WERI-Rb-1 (cell line): ENCODE measurements at regions not wholly inside any gene's neighbourhood (a gene's known extent, or its start where the extent isn't known, plus 50 kb on each side); places are given as distances from the start of the nearest gene placed in this dataset.

Source experiments
- DNase-seq: peaks from one replicate; pipeline ENCODE4 v3.0.0-alpha.2; 2020
- H3K27ac ChIP-seq: fragments of 250-450 bp; sonication (Bioruptor Pico); 2 replicates; pipeline ENCODE4 v1.5.1; 2020; ENCODE audit warnings: mild to moderate bottlenecking, moderate library complexity
- H3K27me3 ChIP-seq: fragments of 250-450 bp; sonication (Bioruptor Pico); 2 replicates; pipeline ENCODE4 v1.5.1; 2021; ENCODE audit warnings: mild to moderate bottlenecking, low read depth, moderate library complexity; ENCODE audit not compliant: insufficient read depth, severe bottlenecking
- H3K36me3 ChIP-seq: fragments of 250-450 bp; sonication (Bioruptor Pico); 2 replicates; pipeline ENCODE4 v1.5.1; 2020; ENCODE audit warnings: mild to moderate bottlenecking, moderate library complexity
- H3K4me3 ChIP-seq: 2 replicates; pipeline ENCODE4 v1.5.1; 2011; ENCODE audit warnings: low read depth, mild to moderate bottlenecking, control low read depth, low read length
- H3K9me3 ChIP-seq: fragments of 250-450 bp; sonication (Bioruptor Pico); 2 replicates; pipeline ENCODE4 v1.5.1; 2021; ENCODE audit warnings: mild to moderate bottlenecking, moderate library complexity; ENCODE audit not compliant: severe bottlenecking
- CTCF ChIP-seq: IDR thresholded peaks from 2 replicates; pipeline ENCODE4 v1.5.1; 2011; ENCODE audit warnings: low read depth, mild to moderate bottlenecking, control low read depth, inconsistent platforms, low read length

DNA sequence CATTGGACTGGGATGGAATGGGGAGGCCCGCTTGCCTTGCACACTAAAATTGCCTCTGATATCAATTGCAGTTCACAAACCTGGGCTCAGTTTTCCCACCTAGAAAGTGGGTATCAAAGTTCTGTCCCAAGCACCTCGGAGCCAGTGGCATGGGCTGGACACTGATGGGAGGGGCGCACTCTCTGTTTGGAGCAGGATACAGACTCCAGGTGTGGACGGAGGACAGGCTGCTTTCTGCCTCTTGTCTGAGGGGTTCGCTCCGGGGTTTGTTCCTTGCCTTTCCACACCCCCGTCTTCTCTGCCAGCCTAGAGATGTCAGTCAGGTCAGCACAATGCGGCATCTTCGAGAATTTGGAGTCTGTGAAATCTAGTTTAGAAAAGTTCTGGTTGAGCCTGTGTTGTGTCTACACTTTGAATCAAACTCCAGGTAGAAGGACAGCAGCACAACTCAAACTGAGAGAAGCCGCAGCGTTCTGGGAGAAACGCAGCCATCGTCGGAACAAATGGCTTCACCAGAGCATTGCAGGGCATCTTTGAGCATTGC is 141.9 kb downstream of the TEX29 start:
- DNase-seq: no peak
- H3K4me3 ChIP-seq: no peak overlapping the region
- H3K27ac ChIP-seq: no peak overlapping the region
- H3K36me3 ChIP-seq: no peaks in the 10 kb centered on the region
- peaks cover 95% of the 10 kb centered on the region for H3K27me3 ChIP-seq
- no peaks in the 10 kb centered on the region for H3K9me3 ChIP-seq
- TF ChIP-seq CTCF: no peak

- DNase-seq: no peak
- H3K36me3 ChIP-seq: no peaks in the 10 kb centered on the region
- H3K4me3 ChIP-seq: no peak overlapping the region
- no peak for TF ChIP-seq CTCF
- H3K27ac ChIP-seq: no peak overlapping the region
- peaks cover 95% of the 10 kb centered on the region for H3K27me3 ChIP-seq
- no peaks in the 10 kb centered on the region for H3K9me3 ChIP-seq
Observed at GRCh38 chr13:111462944-111463343, 142.5 kb downstream of the TEX29 start.

DNA sequence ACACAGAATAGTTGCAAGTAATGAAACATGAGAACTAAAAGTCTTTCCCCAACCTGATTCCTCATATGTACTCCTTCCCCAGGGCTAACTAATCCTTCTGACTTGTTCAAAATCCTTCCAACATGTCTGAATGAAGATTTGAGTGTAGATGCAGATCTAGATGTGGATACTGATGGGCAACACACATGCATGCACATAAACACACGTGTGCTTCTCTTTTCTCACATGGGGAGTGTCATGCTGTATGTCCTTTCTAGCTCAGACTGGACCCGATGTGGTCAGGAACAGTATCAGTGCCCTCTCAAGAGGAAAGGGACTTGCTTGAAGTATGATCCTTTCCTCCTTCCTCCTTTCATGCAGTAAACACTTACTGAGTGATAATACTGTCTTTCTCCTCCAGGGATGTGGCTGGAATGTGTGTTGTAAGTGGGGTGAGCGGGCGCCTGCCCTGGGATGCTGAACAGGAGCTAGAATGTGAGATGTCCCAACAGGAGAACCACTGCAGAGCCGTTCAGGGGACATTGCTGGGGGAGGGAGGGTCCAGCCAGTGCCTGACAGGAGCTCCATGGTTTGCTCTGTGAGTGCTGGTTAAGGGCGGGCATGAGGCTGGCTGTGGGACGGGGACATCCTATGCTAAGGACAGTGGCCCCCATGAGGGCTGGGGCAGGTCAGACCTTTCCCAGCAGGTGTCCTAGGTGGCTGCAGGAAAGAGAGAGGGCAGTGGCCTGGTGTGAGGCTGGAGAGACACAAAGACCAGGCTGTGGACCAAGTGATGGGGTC is 146.9 kb downstream of the TEX29 start:
- no peak for DNase-seq
- Histone ChIP-seq H3K4me3 (no peak overlapping the region), H3K36me3 (no peaks in the 10 kb centered on the region), H3K9me3 (no peaks in the 10 kb centered on the region), H3K27ac (no peak overlapping the region), H3K27me3 (peaks cover 99% of the 10 kb centered on the region)
- no peak for TF ChIP-seq CTCF

DNA sequence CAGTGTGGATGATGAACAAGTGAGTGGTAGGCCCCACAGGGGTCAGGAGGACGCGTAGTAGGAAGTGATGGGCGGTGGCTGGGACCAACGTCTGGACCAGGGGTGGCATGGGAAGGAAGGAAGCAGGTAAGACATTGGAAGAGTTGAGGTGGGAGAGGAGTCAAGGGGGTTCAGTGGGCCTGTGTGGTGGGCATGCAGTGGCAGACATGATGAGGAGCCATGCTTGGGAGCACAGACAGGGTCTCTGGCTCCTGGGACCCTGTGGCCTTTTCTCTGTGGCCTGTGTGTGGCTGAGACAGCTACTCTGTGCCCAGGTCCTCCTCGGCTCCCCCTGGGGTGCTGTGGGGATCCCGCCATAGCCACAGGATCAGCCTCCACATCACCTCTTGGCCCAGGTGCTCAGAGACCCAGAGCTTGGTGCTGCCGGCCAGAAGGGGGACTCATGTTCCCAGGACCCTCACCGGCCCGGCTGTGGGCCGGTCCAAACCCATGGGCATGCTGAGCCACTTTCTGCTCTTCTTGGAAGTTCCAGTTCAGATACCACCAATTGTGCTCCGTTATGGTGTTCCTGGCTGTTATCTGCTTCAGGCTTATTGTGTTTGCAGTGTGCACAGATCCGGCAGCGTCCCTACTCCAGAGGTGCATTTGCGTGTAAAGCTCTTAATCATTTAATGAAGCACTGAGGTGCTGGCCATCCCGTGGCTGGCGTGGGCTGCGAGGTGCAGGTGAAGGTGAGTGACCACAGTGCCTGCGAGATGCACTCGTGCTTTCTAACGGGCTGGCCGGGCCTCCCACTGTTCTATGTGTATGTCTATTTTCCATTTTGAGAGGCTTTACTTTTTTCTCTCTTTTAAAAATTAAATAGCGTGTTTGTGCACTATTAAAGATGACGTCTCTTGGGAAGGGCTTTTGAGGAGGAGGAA is 147.9 kb downstream of the TEX29 start:
- Histone ChIP-seq H3K36me3 (no peaks in the 10 kb centered on the region), H3K27ac (no peak overlapping the region), H3K9me3 (no peaks in the 10 kb centered on the region), H3K4me3 (no peak overlapping the region), H3K27me3 (peaks cover 99% of the 10 kb centered on the region)
- no peak for TF ChIP-seq CTCF
- DNase-seq: no peak

GRCh38 chr13:111469450-111469849 is 149.0 kb downstream of the TEX29 start:
- no peak for TF ChIP-seq CTCF
- Histone ChIP-seq H3K27ac (no peak overlapping the region), H3K9me3 (no peaks in the 10 kb centered on the region), H3K4me3 (no peak overlapping the region), H3K36me3 (no peaks in the 10 kb centered on the region), H3K27me3 (peaks cover 97% of the 10 kb centered on the region)
- no peak for DNase-seq
